ENCODE measurements at regions not wholly inside any gene's neighbourhood (a gene's known extent, or its start where the extent isn't known, plus 50 kb on each side); places are given as distances from the start of the nearest gene placed in this dataset.

DNA sequence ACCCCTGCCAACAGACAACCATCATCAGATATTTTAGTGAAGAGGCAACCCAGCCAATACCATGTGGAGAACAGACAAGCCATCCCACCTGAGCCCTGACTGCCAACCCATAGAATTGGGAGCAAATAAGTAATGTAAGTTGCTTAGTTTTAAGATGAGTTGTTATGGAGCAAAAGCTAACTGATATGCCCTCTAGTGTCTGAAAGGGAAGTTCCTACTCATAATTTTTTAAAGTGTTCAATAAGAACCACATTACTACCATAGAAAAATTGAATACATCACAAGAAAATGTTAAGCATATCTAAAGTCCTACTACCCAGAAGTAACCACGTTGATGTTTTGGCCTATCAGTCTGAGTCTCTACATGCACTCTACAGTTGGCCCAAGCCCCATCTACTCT is 50.8 kb upstream of the SLC36A4 start:
- DNase-seq, result peak; percentile 21
- in situ Hi-C loops (cut with MboI; ENCODE audit: low pct_unique_long_range_greater_than_20kb, low sequenced_read_pairs), result loop anchor here (25.0 kb wide), 1 partner anchor 389 kb away; no protein-coding TSS in a partner anchor

GRCh38 chr11:93249459-93250220 is 51.8 kb upstream of the SLC36A4 start:
- DNase-seq, result no peak
- in situ Hi-C loops (cut with MboI; ENCODE audit: low pct_unique_long_range_greater_than_20kb, low sequenced_read_pairs), result loop anchor here (25.0 kb wide), 1 partner anchor 388 kb away; no protein-coding TSS in a partner anchor

- no peak for DNase-seq
- in situ Hi-C loops (cut with MboI; ENCODE audit: low pct_unique_long_range_greater_than_20kb, low sequenced_read_pairs), result no loop called here
Observed at GRCh38 chr11:93250326-93250725, 52.5 kb upstream of the SLC36A4 start.

- no peak for DNase-seq
- in situ Hi-C loops (cut with MboI; ENCODE audit: low pct_unique_long_range_greater_than_20kb, low sequenced_read_pairs), result no loop called here
Observed at GRCh38 chr11:93251922-93252321, 54.1 kb upstream of the SLC36A4 start.

DNA sequence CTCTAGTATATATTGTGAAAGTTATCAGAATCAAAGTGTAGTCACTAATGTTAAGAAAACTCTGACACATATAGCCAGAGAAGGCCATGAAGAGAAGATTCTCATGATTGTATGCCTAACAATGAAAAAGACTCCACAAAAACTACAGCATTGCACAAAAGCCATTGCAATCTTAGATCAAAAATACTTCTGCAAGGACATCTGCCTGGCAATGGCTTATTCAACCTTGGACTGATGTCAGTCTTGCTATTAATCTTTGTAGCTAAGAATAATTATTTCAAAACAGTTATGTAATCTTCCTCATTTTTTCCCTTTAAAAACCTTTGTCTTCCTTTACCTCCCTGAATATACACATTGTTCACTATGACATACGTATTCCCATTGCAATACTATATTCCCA is 55.3 kb upstream of the SLC36A4 start:
- in situ Hi-C loops (cut with MboI; ENCODE audit: low pct_unique_long_range_greater_than_20kb, low sequenced_read_pairs), result no loop called here
- no peak for DNase-seq

DNA sequence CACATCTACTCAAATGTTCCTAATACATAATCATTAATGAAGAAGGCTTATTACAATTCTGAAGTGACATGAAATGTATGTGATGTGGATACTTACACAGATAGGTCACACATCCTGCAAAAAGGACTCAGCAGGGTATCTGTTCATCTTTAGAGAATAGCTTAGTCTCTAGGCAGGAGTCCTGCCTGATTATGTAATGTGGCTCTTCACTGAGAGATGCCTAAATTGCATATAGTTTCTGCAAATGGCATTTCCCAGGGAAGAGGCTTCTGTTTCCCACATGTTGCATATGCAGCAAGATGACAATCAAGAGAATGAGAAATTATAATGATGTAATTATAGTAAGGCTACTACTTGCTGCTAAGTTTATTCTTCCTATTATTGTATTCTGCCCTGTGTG is 58.8 kb upstream of the SLC36A4 start:
- DNase-seq, result no peak
- in situ Hi-C loops (cut with MboI; ENCODE audit: low pct_unique_long_range_greater_than_20kb, low sequenced_read_pairs), result no loop called here

DNA sequence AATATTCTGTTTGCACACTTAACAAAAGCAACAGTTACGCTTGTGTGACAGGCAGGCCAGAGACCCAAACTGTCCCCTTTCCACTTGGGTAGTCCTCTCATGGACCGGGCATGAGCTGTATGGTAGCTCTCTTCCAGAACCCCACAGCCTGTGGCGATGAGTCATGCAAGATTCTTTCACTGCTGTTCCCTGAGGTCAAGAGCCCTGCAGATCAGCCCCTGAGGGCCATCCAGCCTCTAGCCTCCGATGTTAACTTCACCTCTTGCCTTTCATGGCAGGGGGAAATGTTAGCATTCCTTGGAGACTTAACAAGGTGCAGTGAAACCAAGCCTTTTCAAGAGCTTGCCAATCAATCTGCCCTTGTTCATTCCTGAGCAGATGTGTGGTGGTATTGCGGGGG is 63.2 kb upstream of the DEUP1 start:
- in situ Hi-C loops (cut with MboI; ENCODE audit: low pct_unique_long_range_greater_than_20kb, low sequenced_read_pairs), result no loop called here
- DNase-seq, result no peak

DNA sequence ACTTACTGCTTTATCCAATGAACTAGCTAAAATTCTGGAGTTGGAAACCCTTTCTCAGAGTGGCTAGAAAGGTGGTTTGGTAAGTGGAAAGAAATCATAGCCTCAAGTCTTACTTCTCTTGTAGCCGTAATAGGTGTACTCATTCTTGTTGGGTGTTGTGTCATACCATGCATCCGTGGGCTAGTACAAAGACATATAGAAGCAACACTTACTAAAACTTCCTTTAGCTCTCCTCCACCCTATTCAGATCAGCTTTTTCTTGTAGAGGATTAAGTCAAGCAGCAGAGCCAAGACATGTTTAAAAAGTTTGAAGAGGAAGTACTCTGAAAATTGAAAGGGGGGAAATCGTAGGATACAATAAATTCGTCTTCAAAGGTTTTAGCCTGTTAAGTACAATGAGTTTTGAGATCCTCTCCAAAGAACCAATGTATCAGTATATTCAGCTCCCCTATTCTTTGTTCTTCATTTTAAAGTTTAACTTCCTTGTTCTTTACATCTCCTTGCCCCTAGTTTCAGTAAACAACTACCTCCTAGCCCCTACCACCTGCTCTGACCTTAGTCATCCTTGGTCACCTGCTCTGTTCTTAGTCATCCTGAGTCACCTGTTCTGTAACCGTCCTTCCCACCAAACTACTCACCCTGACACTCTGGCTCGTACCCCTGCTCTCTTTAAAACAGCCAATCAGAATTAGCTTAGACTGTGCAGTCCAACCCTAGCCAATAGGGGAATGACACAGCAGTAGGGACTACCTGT is 62.1 kb upstream of the DEUP1 start:
- in situ Hi-C loops (cut with MboI; ENCODE audit: low pct_unique_long_range_greater_than_20kb, low sequenced_read_pairs), result no loop called here
- no peak for DNase-seq

- in situ Hi-C loops (cut with MboI; ENCODE audit: low pct_unique_long_range_greater_than_20kb, low sequenced_read_pairs), result no loop called here
- DNase-seq, result no peak
Observed at GRCh38 chr11:93271596-93271995, 58.9 kb upstream of the DEUP1 start.

- no peak for DNase-seq
- in situ Hi-C loops (cut with MboI; ENCODE audit: low pct_unique_long_range_greater_than_20kb, low sequenced_read_pairs), result no loop called here
Observed at GRCh38 chr11:93274851-93275250, 55.7 kb upstream of the DEUP1 start.

DNA sequence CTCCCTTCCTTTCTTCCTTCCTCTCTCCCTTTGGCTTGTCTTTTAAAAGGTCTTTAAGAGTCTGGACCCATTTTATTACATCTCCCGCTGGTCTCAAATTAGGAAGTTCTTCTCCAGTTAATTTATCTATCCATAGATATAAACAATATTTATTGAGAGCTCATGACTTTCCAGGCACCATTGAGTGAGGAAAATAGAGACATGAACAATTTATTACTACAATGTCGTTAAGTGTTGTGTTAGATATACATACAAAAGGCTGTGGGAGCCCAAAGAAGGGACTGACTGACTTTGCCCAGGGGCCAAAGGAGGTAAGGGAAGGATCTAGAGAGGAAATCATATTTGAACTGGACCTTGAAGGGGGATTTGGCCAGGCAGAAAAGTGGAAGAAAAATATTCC is 51.6 kb upstream of the DEUP1 start:
- in situ Hi-C loops (cut with MboI; ENCODE audit: low pct_unique_long_range_greater_than_20kb, low sequenced_read_pairs), result no loop called here
- DNase-seq, result no peak

- no peak for DNase-seq
- in situ Hi-C loops (cut with MboI; ENCODE audit: low pct_unique_long_range_greater_than_20kb, low sequenced_read_pairs), result no loop called here
Observed at GRCh38 chr11:93279851-93280347, 50.6 kb upstream of the DEUP1 start.

Data from KBM-7 (cell line).